ENCODE measurements at regions not wholly inside any gene's neighbourhood (a gene's known extent, or its start where the extent isn't known, plus 50 kb on each side); places are given as distances from the start of the nearest gene placed in this dataset.

- H3K27me3 Mint-ChIP-seq (ENCODE audit: insufficient read depth, unreplicated experiment), result no peaks in the 10 kb centered on the region
- intact Hi-C loops (cut with micrococcal nuclease; ENCODE audit: unreplicated experiment), result no loop called here
- H3K9me3 Mint-ChIP-seq (ENCODE audit: unreplicated experiment), result no peaks in the 10 kb centered on the region
- H3K4me3 ChIP-seq (ENCODE audit: low read depth, low read length), result no peak overlapping the region
- no peaks in the 10 kb centered on the region for H3K4me1 ChIP-seq
- no peak overlapping the region for H3K4me3 Mint-ChIP-seq (ENCODE audit: unreplicated experiment)
- DNase-seq, result no peak
- ChIA-PET CTCF (no interaction called here), POLR2A (no interaction called here)
- 0 out of 2 replicates have a peak, but pooled peaks cover 2% of the 10 kb centered on the region for H3K9me3 ChIP-seq
- no peak overlapping the region for H3K27ac Mint-ChIP-seq (ENCODE audit: unreplicated experiment)
- no TSS peak for BruUV-seq (replicated peaks)
- no peaks in the 10 kb centered on the region for H3K36me3 Mint-ChIP-seq (ENCODE audit: insufficient read depth, unreplicated experiment)
- H3K4me1 Mint-ChIP-seq (ENCODE audit: low read depth, unreplicated experiment), result no peaks in the 10 kb centered on the region
- no peaks in the 10 kb centered on the region for H3K36me3 ChIP-seq (ENCODE audit: control insufficient read depth, insufficient read depth, low read length)
- TF ChIP-seq, protein P1, sequence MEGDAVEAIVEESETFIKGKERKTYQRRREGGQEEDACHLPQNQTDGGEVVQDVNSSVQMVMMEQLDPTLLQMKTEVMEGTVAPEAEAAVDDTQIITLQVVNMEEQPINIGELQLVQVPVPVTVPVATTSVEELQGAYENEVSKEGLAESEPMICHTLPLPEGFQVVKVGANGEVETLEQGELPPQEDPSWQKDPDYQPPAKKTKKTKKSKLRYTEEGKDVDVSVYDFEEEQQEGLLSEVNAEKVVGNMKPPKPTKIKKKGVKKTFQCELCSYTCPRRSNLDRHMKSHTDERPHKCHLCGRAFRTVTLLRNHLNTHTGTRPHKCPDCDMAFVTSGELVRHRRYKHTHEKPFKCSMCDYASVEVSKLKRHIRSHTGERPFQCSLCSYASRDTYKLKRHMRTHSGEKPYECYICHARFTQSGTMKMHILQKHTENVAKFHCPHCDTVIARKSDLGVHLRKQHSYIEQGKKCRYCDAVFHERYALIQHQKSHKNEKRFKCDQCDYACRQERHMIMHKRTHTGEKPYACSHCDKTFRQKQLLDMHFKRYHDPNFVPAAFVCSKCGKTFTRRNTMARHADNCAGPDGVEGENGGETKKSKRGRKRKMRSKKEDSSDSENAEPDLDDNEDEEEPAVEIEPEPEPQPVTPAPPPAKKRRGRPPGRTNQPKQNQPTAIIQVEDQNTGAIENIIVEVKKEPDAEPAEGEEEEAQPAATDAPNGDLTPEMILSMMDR (IDR thresholded peaks at IDR 0.05; ENCODE audit: insufficient read depth in 1 of 2, low read depth in 1 of 2, low read length in 1 of 2, severe bottlenecking in 1 of 2, unreplicated experiment in 1 of 2), result no peak
- no peaks in the 10 kb centered on the region for H3K27me3 ChIP-seq (replicated peaks; ENCODE audit: control insufficient read depth, insufficient read depth, low read length)
These were observed 189.9 kb upstream of the RBPJ start for GRCh38 chr4:26130841-26131432.

- Histone ChIP-seq H3K4me1 (no peaks in the 10 kb centered on the region), H3K27me3 (replicated peaks; ENCODE audit: control insufficient read depth, insufficient read depth, low read length) (no peaks in the 10 kb centered on the region), H3K9me3 (0 out of 2 replicates have a peak, but pooled peaks cover 2% of the 10 kb centered on the region), H3K36me3 (ENCODE audit: control insufficient read depth, insufficient read depth, low read length) (no peaks in the 10 kb centered on the region), H3K4me3 (ENCODE audit: low read depth, low read length) (no peak overlapping the region)
- no peaks in the 10 kb centered on the region for H3K4me1 Mint-ChIP-seq (ENCODE audit: low read depth, unreplicated experiment)
- intact Hi-C loops (cut with micrococcal nuclease; ENCODE audit: unreplicated experiment), result no loop called here
- no peak overlapping the region for H3K27ac Mint-ChIP-seq (ENCODE audit: unreplicated experiment)
- POLR2A ChIA-PET, result no interaction called here
- no peaks in the 10 kb centered on the region for H3K9me3 Mint-ChIP-seq (ENCODE audit: unreplicated experiment)
- BruUV-seq (replicated peaks), result no TSS peak
- H3K36me3 Mint-ChIP-seq (ENCODE audit: insufficient read depth, unreplicated experiment), result no peaks in the 10 kb centered on the region
- TF ChIP-seq, protein P1 (IDR thresholded peaks at IDR 0.05; ENCODE audit: insufficient read depth in 1 of 2, low read depth in 1 of 2, low read length in 1 of 2, severe bottlenecking in 1 of 2, unreplicated experiment in 1 of 2), result no peak
- H3K27me3 Mint-ChIP-seq (ENCODE audit: insufficient read depth, unreplicated experiment), result no peaks in the 10 kb centered on the region
- no peak overlapping the region for H3K4me3 Mint-ChIP-seq (ENCODE audit: unreplicated experiment)
- CTCF ChIA-PET, result no interaction called here
- no peak for DNase-seq
These were observed 189.1 kb upstream of the RBPJ start for GRCh38 chr4:26131711-26132110.

- Histone ChIP-seq H3K4me3 (ENCODE audit: low read depth, low read length) (no peak overlapping the region), H3K9me3 (0 out of 2 replicates have a peak, but pooled peaks cover 2% of the 10 kb centered on the region), H3K4me1 (no peaks in the 10 kb centered on the region), H3K36me3 (ENCODE audit: control insufficient read depth, insufficient read depth, low read length) (no peaks in the 10 kb centered on the region), H3K27me3 (replicated peaks; ENCODE audit: control insufficient read depth, insufficient read depth, low read length) (no peaks in the 10 kb centered on the region)
- TF ChIP-seq, protein P1 (IDR thresholded peaks at IDR 0.05; ENCODE audit: insufficient read depth in 1 of 2, low read depth in 1 of 2, low read length in 1 of 2, severe bottlenecking in 1 of 2, unreplicated experiment in 1 of 2), result peak in 1 of 2 experiments; percentile 23
- H3K4me3 Mint-ChIP-seq (ENCODE audit: unreplicated experiment), result no peak overlapping the region
- H3K27ac Mint-ChIP-seq (ENCODE audit: unreplicated experiment), result no peak overlapping the region
- no TSS peak for BruUV-seq (replicated peaks)
- DNase-seq, result peak in 1 of 2 experiments; percentile 14
- POLR2A ChIA-PET, result no interaction called here
- no peaks in the 10 kb centered on the region for H3K36me3 Mint-ChIP-seq (ENCODE audit: insufficient read depth, unreplicated experiment)
- intact Hi-C loops (cut with micrococcal nuclease; ENCODE audit: unreplicated experiment), result no loop called here
- no peaks in the 10 kb centered on the region for H3K4me1 Mint-ChIP-seq (ENCODE audit: low read depth, unreplicated experiment)
- CTCF ChIA-PET, result no interaction called here
- no peaks in the 10 kb centered on the region for H3K9me3 Mint-ChIP-seq (ENCODE audit: unreplicated experiment)
- H3K27me3 Mint-ChIP-seq (ENCODE audit: insufficient read depth, unreplicated experiment), result no peaks in the 10 kb centered on the region
These were observed 188.0 kb upstream of the RBPJ start for GRCh38 chr4:26132858-26133257.
